ENCODE measurements at regions not wholly inside any gene's neighbourhood (a gene's known extent, or its start where the extent isn't known, plus 50 kb on each side); places are given as distances from the start of the nearest gene placed in this dataset.

- Mint-ChIP-seq H3K4me1 (ENCODE audit: low read depth, unreplicated experiment) (no peaks in the 10 kb centered on the region), H3K9me3 (ENCODE audit: unreplicated experiment) (peaks cover 10% of the 10 kb centered on the region), H3K27ac (ENCODE audit: unreplicated experiment) (no peak overlapping the region), H3K27me3 (ENCODE audit: insufficient read depth, unreplicated experiment) (no peaks in the 10 kb centered on the region), H3K4me3 (ENCODE audit: unreplicated experiment) (no peak overlapping the region), H3K36me3 (ENCODE audit: insufficient read depth, unreplicated experiment) (no peaks in the 10 kb centered on the region)
- no peaks in the 10 kb centered on the region for H3K36me3 ChIP-seq (ENCODE audit: control insufficient read depth, insufficient read depth, low read length)
- TF ChIP-seq CTCF (IDR thresholded peaks at IDR 0.05; ENCODE audit: insufficient read depth in 1 of 2, low read depth in 1 of 2, low read length in 1 of 2, severe bottlenecking in 1 of 2, unreplicated experiment in 1 of 2): no peak
- intact Hi-C loops (cut with micrococcal nuclease; ENCODE audit: unreplicated experiment): no loop called here
- H3K27me3 ChIP-seq (replicated peaks; ENCODE audit: control insufficient read depth, insufficient read depth, low read length): no peaks in the 10 kb centered on the region
- peaks cover under 1% of the 10 kb centered on the region; the same call in 1 of the 2 replicates for H3K4me1 ChIP-seq
- POLR2A ChIA-PET: no interaction called here
- no peak overlapping the region for H3K4me3 ChIP-seq (ENCODE audit: low read depth, low read length)
- DNase-seq: no peak
- CTCF ChIA-PET: no interaction called here
- no TSS peak for BruUV-seq (replicated peaks)
- H3K9me3 ChIP-seq: no peaks in the 10 kb centered on the region
Measured at GRCh38 chr2:8398040-8398668, 283.7 kb upstream of the ID2 start.

GRCh38 chr2:8399731-8400130, 282.1 kb upstream of the ID2 start:
- POLR2A ChIA-PET: no interaction called here
- DNase-seq: no peak

GRCh38 chr2:8400196-8400595, 281.7 kb upstream of the ID2 start:
- intact Hi-C loops (cut with micrococcal nuclease; ENCODE audit: unreplicated experiment): no loop called here
- H3K36me3 ChIP-seq (ENCODE audit: control insufficient read depth, insufficient read depth, low read length): no peaks in the 10 kb centered on the region
- no peak overlapping the region for H3K4me3 Mint-ChIP-seq (ENCODE audit: unreplicated experiment)
- ChIA-PET CTCF (no interaction called here), POLR2A (no interaction called here)
- peaks cover 16% of the 10 kb centered on the region for H3K4me1 ChIP-seq
- H3K9me3 Mint-ChIP-seq (ENCODE audit: unreplicated experiment): peaks cover 10% of the 10 kb centered on the region
- no peaks in the 10 kb centered on the region for H3K27me3 ChIP-seq (replicated peaks; ENCODE audit: control insufficient read depth, insufficient read depth, low read length)
- BruUV-seq (replicated peaks): no TSS peak
- no peaks in the 10 kb centered on the region for H3K9me3 ChIP-seq
- DNase-seq: no peak
- no peaks in the 10 kb centered on the region for H3K36me3 Mint-ChIP-seq (ENCODE audit: insufficient read depth, unreplicated experiment)
- peaks cover 20% of the 10 kb centered on the region for H3K4me1 Mint-ChIP-seq (ENCODE audit: low read depth, unreplicated experiment)
- H3K27ac Mint-ChIP-seq (ENCODE audit: unreplicated experiment): no peak overlapping the region
- no peak overlapping the region for H3K4me3 ChIP-seq (ENCODE audit: low read depth, low read length)
- H3K27me3 Mint-ChIP-seq (ENCODE audit: insufficient read depth, unreplicated experiment): no peaks in the 10 kb centered on the region
- no peak for TF ChIP-seq CTCF (IDR thresholded peaks at IDR 0.05; ENCODE audit: insufficient read depth in 1 of 2, low read depth in 1 of 2, low read length in 1 of 2, severe bottlenecking in 1 of 2, unreplicated experiment in 1 of 2)

More at GRCh38 chr2:8399731-8400130, 282.1 kb upstream of the ID2 start:
- Histone ChIP-seq H3K4me1 (peaks cover 16% of the 10 kb centered on the region), H3K27me3 (replicated peaks; ENCODE audit: control insufficient read depth, insufficient read depth, low read length) (no peaks in the 10 kb centered on the region), H3K4me3 (ENCODE audit: low read depth, low read length) (no peak overlapping the region), H3K9me3 (no peaks in the 10 kb centered on the region), H3K36me3 (ENCODE audit: control insufficient read depth, insufficient read depth, low read length) (no peaks in the 10 kb centered on the region)
- H3K4me3 Mint-ChIP-seq (ENCODE audit: unreplicated experiment): no peak overlapping the region
- CTCF ChIA-PET: no interaction called here
- no peaks in the 10 kb centered on the region for H3K27me3 Mint-ChIP-seq (ENCODE audit: insufficient read depth, unreplicated experiment)
- H3K9me3 Mint-ChIP-seq (ENCODE audit: unreplicated experiment): peaks cover 10% of the 10 kb centered on the region
- BruUV-seq (replicated peaks): no TSS peak
- intact Hi-C loops (cut with micrococcal nuclease; ENCODE audit: unreplicated experiment): no loop called here
- H3K4me1 Mint-ChIP-seq (ENCODE audit: low read depth, unreplicated experiment): peaks cover 15% of the 10 kb centered on the region
- no peak for TF ChIP-seq CTCF (IDR thresholded peaks at IDR 0.05; ENCODE audit: insufficient read depth in 1 of 2, low read depth in 1 of 2, low read length in 1 of 2, severe bottlenecking in 1 of 2, unreplicated experiment in 1 of 2)
- no peak overlapping the region for H3K27ac Mint-ChIP-seq (ENCODE audit: unreplicated experiment)
- no peaks in the 10 kb centered on the region for H3K36me3 Mint-ChIP-seq (ENCODE audit: insufficient read depth, unreplicated experiment)

Data from Caco-2 (cell line).